DMS153 treated with DMSO at 0.1 percent for 48 hours (cell line): ENCODE measurements at regions not wholly inside any gene's neighbourhood (a gene's known extent, or its start where the extent isn't known, plus 50 kb on each side); places are given as distances from the start of the nearest gene placed in this dataset.

Experiments
- DNase-seq: peaks from one replicate; lab custom pipeline; 2025; ENCODE audit not compliant: unreplicated experiment; lab: John Stamatoyannopoulos, UW

DNA sequence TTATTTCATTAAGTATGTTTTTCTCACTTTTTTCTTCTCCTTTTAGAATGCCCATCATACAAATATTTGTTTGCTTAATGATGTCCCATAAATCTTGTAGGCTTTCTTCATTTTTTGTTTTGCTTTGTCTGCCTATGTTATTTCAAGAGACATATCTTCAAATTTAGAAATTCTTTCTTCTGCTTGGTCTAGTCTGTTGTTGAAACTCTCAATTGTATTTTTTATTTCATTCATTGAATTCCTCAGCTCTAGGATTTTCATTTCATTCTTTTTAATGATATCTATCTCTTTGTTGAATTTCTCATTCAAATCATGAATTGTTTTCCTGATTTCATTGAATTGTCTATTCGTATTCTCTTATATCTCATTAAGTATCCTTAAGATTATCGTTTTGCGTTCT lies 125.1 kb upstream of the VIPR2 start:
- DNase-seq: no peak

DNA sequence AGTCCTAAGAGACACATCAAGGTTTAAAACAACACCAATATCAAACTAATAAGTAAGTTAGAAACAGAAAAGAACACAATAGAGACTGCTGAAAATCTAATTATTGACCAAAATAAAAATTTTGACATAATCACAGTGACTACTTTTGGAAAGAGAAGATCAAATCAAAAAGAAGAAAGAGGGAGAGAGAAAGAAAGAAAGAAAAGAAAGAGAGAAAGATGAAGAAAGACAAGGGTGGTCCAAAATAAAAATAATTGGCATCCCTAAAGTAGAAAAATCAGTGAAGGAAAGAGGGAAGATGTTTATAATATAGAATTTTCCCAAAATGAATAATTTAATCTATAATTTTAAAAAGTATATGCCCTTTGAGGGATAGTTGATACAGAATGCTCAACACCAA lies 118.8 kb upstream of the VIPR2 start:
- DNase-seq: no peak

DNA sequence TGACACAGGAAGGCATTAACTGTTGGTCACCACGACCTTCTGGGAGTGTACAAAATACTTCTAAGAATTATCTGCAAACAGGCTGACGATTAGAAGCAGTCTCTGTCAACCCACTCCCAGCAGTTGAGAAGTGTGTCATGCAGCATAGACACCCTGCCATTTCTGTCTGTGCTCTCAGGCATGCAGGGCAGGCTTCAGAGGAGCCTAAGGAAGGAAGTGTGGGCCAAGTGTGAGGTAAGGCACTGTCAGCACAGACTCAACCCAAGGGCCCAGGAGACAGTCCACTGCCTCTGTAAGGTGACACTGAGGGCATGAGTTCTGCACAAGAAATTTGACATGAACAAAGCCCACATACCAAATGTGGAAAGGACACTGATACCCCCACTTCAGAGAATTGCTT lies 109.0 kb upstream of the VIPR2 start:
- DNase-seq: no peak

DNA sequence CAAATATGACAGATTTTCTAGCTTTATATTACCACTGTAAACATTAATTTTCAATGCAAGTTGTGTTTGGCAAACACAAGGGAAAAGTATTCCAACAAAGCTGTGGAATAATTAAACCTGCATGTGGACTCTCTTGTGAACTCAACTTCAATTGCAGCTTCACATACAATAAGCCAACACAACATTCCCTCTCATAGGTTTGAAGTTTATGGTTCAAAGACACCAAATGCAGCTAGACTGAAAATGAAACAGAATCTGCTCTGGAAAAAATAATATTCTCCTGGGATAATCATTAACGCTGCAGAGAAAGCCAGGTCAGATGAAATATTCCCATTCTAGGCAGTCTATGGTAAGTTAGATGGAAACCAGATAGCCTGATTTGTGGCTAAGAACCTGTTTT lies 105.8 kb upstream of the VIPR2 start:
- no peak for DNase-seq

DNA sequence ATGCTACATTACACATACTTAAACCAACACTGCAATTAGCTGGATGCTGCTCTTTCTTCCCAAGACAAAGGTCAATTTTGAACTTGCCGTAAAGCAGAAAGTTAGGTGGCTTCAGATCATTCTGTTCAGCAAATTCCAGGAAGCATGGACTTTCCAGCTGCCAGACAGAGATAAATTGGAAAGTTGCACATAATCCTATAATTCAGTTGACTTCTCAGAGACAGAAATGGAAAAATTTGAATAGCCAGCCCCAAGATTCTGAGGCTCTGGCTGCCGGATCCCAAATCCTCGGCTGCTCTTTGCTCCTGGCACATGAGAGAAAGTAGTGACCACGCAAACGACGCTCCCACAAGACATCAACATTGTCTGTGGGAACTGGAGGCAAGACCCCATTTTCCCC lies 105.0 kb upstream of the VIPR2 start:
- DNase-seq: no peak

DNA sequence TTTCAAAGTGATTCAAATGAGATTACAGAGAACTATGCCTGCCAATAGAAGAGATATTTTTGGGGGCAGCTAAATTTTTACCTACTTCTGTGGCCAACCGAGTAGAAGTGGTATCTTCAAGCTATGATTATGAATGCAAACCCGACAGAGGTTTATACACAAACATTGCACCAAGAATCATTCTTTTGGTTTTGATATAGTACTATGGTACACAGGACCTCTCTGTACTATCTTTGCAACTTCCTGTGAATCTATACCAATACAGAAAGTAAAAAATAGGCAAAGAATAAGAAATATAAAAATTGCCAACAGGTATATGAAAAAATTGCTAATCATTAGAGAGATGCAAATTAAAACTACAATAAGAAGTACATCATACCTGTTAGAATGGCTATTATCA lies 103.2 kb upstream of the VIPR2 start:
- DNase-seq: no peak

DNA sequence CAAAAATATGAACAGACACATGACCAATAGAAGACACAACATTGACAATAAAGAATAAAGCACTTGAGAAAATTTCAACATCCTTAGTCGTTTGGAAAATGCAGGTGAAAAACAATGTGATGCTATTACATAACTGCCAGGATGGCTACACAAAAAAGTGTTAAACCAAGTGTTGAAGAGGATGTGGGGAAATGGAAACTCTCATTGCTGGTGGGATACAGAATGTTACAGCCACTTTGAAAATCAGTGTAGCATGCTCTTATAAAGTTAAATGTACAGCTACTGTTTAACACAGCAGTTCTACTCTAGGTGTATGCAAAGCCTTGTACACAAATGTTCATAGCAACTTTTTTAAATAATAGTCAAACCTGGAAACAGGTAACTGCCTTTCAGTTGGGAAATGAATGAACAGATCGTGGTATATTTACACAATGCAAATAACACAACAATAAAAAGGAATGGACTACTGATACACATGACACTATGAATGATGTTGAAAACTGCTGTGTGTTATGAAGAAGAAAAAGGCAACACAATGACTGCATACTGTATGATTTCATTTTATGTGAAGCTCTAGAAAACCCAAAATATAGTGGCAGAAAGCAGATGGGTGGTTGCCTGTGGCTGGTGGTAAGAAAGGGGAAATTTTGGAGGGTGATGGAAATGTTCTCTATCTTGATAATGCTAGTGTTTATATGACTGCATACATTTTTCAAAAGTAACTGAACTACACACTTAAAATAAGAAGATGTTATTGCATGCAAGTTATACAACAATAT lies 102.2 kb upstream of the VIPR2 start:
- no peak for DNase-seq

DNA sequence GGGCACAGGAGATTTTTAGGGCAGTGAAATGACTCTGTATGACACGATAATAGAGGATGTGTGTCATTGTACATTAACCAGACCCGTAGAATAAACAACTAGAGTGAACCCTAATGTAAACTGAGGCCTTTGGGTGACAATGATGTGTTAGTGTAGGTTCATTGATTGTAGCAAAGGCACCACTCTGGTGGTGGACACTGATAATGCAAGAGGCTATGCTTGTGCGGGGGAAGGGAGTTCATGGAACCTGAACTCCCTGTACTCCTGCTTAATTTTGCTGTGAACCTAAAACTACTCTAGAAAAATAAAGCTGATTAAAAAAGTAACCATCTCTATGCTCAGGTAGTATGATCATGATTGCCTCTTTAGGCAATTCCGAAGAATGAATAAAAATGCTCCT lies 96.3 kb upstream of the VIPR2 start:
- DNase-seq: no peak

DNA sequence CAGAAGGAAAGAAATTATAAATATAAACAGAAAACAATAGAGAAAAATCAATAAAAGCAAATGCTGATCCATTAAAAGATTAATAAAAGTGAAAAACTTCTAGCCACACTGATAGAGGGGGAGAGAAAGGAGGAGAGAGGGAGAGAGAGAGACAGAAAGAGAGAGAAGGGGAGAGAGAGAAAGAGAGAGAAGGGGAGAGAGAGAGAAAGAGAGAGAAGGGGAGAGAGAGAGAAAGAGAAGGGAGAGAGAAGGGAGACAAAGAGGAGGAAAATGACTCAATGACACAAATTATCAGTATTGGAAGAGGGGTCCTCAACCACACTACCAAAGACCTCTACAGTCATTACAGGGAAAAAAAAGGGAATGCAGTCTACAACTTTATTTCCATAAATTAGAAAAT lies 94.4 kb upstream of the VIPR2 start:
- DNase-seq: no peak

DNA sequence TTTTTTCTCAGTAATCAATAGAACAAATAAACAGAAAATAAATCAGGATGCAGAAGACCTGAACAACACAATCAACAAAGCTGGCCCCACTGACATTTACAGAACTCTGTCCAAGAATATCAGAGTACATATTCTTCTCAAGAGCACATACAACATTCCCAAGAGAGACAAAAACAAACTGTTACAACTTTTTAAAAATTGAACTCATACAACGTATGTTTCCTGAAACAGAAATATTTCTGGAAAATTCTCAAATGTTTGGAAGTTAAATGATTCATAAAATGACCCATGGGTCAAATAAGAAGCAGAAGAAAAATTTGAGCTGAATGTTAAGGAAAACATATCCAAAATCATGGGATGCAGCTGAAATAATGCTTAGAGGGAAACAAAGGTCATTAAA lies 93.9 kb upstream of the VIPR2 start:
- no peak for DNase-seq

DNA sequence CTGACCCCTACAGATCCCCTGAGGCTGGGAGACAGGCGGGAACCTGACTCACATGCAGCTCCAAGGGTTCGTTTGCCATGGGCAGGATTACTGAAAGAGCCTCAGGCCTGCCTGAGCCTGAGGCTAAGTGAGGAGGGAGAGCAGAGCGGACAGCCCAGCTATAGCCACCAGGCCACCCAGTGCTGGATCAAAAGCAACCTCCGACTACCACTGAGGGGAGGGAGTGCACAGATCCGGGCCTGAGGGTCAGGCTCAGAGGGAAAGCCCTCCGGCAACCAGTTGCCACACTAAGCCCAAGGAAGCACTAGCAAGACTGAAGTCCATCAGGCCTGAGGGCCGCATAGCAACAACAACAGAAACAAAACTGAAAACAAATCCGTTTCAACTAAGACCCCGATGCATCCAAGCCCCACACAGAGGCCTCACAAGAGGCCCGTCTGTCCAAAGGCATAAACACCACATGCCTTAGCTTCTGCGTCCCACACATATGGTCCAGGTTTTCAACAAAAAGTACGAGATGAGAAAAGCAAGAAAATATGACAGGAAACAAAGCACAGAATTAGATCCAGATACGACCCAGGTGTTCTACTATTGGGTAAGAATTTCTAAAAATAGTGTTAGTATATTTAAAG lies 92.5 kb upstream of the VIPR2 start:
- DNase-seq: no peak

DNA sequence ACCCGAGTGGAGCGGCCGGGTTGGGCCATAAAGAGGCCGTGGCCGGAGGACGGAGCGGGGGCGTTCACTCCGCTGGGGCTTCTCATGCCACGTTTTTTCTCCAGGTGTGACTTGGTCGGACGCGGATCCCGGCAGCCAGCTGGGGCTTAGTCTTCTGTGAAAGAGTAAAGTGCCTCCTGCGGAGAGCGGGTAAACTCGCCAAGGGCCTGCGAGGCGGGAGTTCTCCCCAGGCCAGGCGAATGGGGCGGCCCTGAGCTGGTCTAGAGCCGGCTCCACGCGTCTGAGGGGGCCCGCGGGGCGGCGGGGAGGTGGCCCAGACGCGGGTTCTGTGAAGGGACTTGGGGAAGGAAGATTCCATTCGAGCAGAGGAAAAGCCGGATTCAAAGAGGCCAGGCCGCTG lies 86.3 kb upstream of the VIPR2 start:
- DNase-seq: no peak

DNA sequence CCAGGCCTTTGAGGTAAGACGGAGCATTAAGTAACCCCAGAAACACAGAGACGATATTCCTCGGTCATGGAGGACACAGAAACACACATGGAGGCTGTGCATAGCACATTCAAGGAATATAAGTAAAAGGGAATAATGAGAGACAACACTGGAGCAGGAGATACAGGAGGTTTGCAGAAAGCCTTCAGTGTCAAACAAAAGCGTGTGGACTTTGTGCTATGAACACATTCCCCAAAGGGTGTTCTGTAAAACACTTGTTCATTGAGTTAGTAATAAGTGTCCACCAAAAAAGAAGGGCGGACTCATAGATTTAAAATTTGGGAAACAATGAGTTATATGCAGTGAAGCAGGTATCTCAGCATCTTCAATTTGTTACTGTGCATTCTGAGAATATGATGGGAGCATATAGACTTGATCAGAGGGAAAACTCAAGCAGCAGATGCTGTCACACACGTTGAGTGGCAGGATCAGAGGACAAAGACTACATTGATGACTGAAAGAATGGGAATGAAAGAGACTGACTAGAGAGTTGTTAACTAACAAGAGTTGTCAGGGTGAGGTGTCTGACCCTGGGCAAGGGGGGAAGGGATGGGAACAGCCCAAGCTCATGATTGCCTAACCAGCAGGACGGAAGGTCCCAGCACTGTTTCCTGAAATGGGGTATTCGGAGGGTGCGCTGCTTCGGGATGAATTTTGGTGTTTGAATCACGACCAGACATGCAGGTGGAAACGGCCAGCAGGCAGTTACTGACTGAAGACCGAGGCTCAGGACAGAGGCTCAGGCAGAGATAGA lies 85.2 kb upstream of the VIPR2 start:
- DNase-seq: no peak

DNA sequence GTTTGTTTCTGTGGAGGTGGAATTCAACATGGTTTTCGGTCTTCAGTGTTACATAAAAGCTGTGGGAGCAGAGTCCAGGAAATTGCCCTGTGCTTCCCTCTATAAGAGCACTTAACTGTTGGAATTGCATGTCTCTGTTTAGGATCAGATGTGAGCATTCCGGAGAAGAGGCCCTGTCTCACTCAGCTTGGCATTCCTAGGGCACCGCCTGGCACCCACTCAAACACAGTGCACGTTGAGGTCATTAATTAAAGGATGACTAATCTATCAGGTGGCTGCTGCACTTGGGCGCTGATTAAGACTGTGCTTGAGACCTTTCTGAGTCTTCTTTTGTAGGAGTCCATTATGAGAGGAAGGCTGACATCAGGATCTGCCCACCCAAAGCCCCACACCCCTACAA lies 82.8 kb upstream of the VIPR2 start:
- no peak for DNase-seq

DNA sequence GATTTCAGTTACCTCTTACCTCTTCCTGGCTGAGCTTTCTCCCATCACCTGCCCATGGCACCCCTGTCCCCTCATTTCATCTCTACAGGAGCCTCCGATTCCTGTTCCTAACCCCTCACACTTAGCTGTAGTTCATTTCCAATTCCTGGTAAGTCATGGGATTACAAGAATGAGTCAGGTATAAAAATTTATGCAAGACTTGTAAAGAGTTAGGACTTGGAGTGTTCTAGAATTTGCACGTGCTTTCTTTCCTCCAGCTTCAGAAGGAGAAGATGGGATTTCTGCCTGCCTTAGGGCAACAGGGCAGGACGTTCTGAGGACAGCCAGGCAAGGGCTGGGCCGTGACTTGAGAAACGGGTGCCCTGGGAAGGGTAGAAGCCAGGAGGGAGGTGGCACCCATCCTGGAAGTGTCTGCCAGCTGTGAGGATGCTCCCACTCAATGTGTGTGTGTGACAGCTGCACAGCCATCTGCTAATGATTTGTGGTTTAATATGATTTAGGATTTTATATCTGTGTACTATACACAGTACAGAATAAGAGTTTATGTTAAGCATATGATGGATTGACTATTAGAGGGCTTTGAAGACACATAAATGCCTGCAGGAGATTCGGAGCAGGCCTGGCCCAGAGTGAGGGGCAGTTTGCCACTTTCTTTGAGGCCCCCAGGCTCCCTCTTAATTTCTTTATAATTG lies 81.5 kb upstream of the VIPR2 start:
- DNase-seq: no peak

DNA sequence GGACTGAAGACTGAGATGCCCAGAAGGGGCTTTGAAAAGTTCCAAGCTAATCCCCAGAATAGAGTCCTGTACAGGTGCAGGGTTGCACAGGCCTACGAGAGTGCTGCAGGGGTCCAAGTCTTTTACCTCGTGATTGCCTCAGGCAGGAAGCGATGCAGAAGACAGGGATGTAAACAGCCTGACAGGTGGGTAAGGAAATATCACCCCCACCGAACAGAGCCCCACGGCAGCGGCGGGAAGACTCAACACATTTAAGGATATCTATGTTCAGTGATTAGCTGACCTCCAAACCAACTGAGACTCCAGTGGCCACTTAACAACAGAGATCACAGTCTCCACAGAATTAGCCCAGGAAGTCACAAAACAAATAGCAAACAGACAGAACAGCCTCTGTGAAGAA lies 73.9 kb upstream of the VIPR2 start:
- no peak for DNase-seq

DNA sequence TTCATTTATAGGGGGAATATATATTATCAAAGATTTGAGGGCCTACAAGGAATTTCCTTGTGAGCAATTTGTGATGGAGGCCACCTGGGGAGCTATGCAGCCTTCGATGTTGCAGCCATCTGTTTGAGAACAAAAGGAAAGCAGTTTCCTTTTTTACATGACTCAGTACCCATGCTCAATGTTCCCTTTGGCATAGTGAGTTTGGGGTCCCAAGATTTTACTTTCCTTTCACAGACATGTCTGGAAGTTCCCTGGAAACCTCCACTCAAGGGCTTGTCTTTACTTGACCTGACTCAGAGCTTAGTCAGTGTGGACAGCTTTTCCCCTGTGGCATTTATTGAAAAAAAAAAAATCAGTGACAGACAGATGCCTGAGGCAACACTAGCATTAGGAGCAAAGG lies 73.5 kb upstream of the VIPR2 start:
- DNase-seq: no peak

DNA sequence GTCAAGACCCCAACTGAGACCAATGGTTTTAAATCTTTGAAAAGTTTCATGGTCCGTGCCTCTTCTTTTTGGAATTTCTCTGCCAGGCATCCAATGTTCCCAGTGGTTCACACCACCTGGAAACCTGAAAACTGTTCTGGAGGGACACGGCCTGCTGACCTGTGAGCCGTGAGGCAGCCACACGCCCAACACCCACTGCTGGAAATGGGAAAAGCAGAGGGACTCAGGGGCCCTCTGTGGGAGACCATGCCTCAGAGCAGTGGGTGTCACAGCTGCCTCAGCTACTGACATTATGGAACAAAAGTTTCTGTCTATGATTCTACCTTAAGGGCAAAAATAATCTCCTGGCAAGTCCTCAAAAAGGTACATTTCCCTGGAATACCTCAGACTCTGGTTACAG lies 70.4 kb upstream of the VIPR2 start:
- DNase-seq: no peak

DNA sequence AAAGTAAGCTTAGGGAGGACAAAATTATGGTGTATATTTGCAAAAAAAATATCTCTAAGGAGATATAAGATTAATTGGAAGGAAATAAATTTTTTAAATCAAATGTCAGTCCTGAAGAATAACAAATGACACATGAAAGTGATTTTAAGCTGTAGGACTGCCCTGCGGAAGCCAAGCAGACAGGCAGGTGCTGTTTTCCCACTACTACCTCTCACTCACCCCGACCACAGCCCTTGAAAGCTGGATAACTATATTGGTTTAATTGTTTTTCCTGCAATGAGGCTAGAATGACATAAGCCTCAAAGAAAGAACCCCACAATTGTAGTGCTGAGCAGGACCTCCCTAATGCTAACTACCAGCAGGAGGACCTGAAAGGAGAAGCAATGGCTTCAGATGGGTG lies 68.6 kb upstream of the VIPR2 start:
- DNase-seq: no peak

DNA sequence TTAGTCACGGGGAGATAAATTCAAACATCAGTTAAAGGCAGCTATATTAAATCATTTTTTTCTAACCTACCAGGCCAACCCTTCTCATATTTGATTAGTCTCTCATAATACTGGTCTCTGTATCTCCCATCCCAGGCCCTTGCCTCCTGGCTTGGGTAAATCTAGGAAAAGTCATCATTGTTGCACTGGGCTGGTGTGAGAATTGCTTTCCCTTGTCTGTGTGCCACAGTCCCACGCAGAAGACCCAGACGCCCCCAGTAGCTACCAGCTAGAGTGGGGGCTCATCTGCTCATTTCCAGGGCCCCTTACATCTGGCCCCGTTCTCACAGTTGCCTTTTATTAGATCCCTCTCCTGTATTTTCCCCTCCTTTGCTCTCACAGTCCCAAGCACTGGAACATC lies 67.6 kb upstream of the VIPR2 start:
- DNase-seq: no peak

DNA sequence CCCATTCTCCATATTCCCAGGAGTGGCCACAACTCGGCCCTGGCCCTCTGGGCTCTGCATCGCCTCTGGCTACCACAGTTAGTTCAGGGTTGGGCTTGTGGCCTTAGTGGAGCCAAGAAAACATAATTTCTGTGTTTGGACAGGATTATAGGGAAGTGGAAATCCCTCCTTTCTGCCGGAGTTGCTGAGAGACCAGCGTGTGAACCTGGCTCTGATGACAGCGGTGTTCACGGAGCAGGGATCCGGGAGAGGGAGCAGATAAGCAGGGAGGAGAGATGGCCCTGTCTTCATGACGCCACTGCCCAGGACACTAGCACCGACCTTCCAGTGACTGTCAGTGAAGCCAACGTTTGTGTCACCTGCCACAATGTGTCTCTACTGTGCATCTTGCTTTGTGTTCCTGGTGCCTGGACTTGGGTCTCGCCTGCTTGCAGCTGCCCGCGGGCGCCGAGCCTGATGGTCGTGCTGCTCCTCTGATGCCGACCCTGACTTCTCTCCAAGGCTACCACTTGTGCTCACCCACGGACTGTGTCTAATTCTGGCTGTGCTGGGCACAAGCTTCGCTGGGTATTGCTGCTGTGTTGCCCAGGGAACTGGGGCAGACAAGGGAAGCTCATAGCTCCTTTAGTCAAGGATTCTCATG lies 67.0 kb upstream of the VIPR2 start:
- no peak for DNase-seq
